HEK293 (cell line): ENCODE measurements at regions not wholly inside any gene's neighbourhood (a gene's known extent, or its start where the extent isn't known, plus 50 kb on each side); places are given as distances from the start of the nearest gene placed in this dataset.

Experiments used
- CTCF ChIA-PET: fragments of 350-600 bp; formaldehyde crosslinking; extraction: SDS; loops from one replicate; lab custom pipeline; 2021; ENCODE audit warnings: antibody characterized with exemption; lab: Yijun Ruan, JAX
- POLR2A ChIA-PET: fragments of 300-600 bp; formaldehyde crosslinking; extraction: SDS; loops from one replicate; lab custom pipeline; 2020; ENCODE audit warnings: antibody characterized with exemption, inconsistent platforms; lab: Yijun Ruan, JAX
- H3K27ac ChIP-seq: fragments of 200-500 bp; sonication (Bioruptor generic); 2 replicates; pipeline ENCODE4 v1.5.1; 2014; ENCODE audit warnings: low read depth, low read length, control low read depth, inconsistent platforms; ENCODE audit errors: extremely low read depth
- H3K36me3 ChIP-seq, 2 experiments: fragments of 200-500 bp in 1 of 2; sonication (Bioruptor generic) in 1 of 2; 1 replicate in 1 of 2; 2 replicates in 1 of 2; pipeline ENCODE4 v1.5.1; 2014 to 2017; ENCODE audit warnings: inconsistent platforms in 2 of 2, low read length in 2 of 2; ENCODE audit not compliant: control insufficient read depth in 2 of 2, insufficient read depth in 1 of 2
- H3K4me1 ChIP-seq: fragments of 200-500 bp; sonication (Bioruptor generic); 2 replicates; pipeline ENCODE4 v1.5.1; 2014; ENCODE audit warnings: mild to moderate bottlenecking, low read length, inconsistent platforms; ENCODE audit not compliant: control insufficient read depth, insufficient read depth
- H3K4me3 ChIP-seq: 2 replicates; pipeline ENCODE4 v1.5.1; 2011; ENCODE audit warnings: low read depth, mild to moderate bottlenecking, control low read depth, low read length, moderate library complexity
- H3K9me3 ChIP-seq: fragments of 200-500 bp; sonication (Bioruptor generic); 2 replicates; pipeline ENCODE4 v1.5.1; 2014; ENCODE audit warnings: low read depth, low read length, inconsistent platforms; ENCODE audit not compliant: control insufficient read depth, insufficient read depth
- GLI4 ChIP-seq: fragments of 450-650 bp; formaldehyde crosslinking; IDR thresholded peaks from 2 replicates; pipeline ENCODE4 v1.5.1; 2016; ENCODE audit warnings: missing biosample characterization, missing genetic modification characterization
- HOXA7 ChIP-seq: sonication (generic); formaldehyde crosslinking; IDR thresholded peaks from 2 replicates; pipeline ENCODE4 v1.8.1; 2022; ENCODE audit warnings: missing genetic modification reagents, borderline replicate concordance
- KLF7 ChIP-seq: fragments of 450-650 bp; formaldehyde crosslinking; IDR thresholded peaks from 2 replicates; pipeline ENCODE4 v1.5.1; 2016; ENCODE audit warnings: missing biosample characterization, missing genetic modification characterization, borderline replicate concordance
- MYNN ChIP-seq: fragments of 450-650 bp; formaldehyde crosslinking; IDR thresholded peaks from 2 replicates; pipeline ENCODE4 v1.5.1; 2016; ENCODE audit warnings: missing biosample characterization, missing genetic modification characterization, borderline replicate concordance
- PRDM10 ChIP-seq: fragments of 450-650 bp; formaldehyde crosslinking; IDR thresholded peaks from 2 replicates; pipeline ENCODE4 v1.5.1; 2016; ENCODE audit warnings: missing biosample characterization, missing genetic modification characterization
- SCRT1 ChIP-seq: fragments of 450-650 bp; formaldehyde crosslinking; IDR thresholded peaks from 2 replicates; pipeline ENCODE4 v1.5.1; 2016; ENCODE audit warnings: missing biosample characterization, missing genetic modification characterization, borderline replicate concordance
- ZBTB26 ChIP-seq: fragments of 450-650 bp; formaldehyde crosslinking; optimal IDR thresholded peaks from 2 replicates; pipeline ENCODE3; 2016; ENCODE audit warnings: missing biosample characterization, mild to moderate bottlenecking, missing genetic modification characterization
- ZBTB44 ChIP-seq: fragments of 450-650 bp; IDR thresholded peaks from 2 replicates; pipeline ENCODE4 v1.5.1; 2018; ENCODE audit warnings: missing biosample characterization, mild to moderate bottlenecking, missing genetic modification characterization
- ZNF112 ChIP-seq: fragments of 450-650 bp; formaldehyde crosslinking; IDR thresholded peaks from 2 replicates; pipeline ENCODE4 v1.5.0; 2017; ENCODE audit warnings: missing biosample characterization, missing genetic modification characterization
- ZNF174 ChIP-seq: fragments of 450-650 bp; formaldehyde crosslinking; IDR thresholded peaks from 2 replicates; pipeline ENCODE4 v1.5.0; 2017; ENCODE audit warnings: missing biosample characterization, mild to moderate bottlenecking, missing genetic modification characterization
- ZNF202 ChIP-seq: fragments of 450-650 bp; formaldehyde crosslinking; IDR thresholded peaks from 2 replicates; pipeline ENCODE4 v1.5.1; 2016; ENCODE audit warnings: missing biosample characterization, missing genetic modification characterization, borderline replicate concordance
- ZNF223 ChIP-seq: fragments of 450-650 bp; formaldehyde crosslinking; IDR thresholded peaks from 2 replicates; pipeline ENCODE4 v1.5.1; 2016; ENCODE audit warnings: missing biosample characterization, missing genetic modification characterization
- ZNF248 ChIP-seq: fragments of 450-650 bp; formaldehyde crosslinking; IDR thresholded peaks from 2 replicates; pipeline ENCODE4 v1.5.1; 2017; ENCODE audit warnings: missing biosample characterization, missing genetic modification characterization
- ZNF266 ChIP-seq: fragments of 450-650 bp; formaldehyde crosslinking; IDR thresholded peaks from 2 replicates; pipeline ENCODE4 v1.5.1; 2016; ENCODE audit warnings: missing biosample characterization, missing genetic modification characterization, low read depth
- ZNF350 ChIP-seq: fragments of 450-650 bp; formaldehyde crosslinking; IDR thresholded peaks from 2 replicates; pipeline ENCODE4 v1.5.0; 2017; ENCODE audit warnings: missing biosample characterization, mild to moderate bottlenecking, missing genetic modification characterization
- ZNF677 ChIP-seq: fragments of 450-650 bp; IDR thresholded peaks from 2 replicates; pipeline ENCODE4 v1.5.0; 2018; ENCODE audit warnings: missing biosample characterization, mild to moderate bottlenecking, missing genetic modification characterization, moderate library complexity
- ZNF707 ChIP-seq: fragments of 450-650 bp; formaldehyde crosslinking; IDR thresholded peaks from 2 replicates; pipeline ENCODE4 v1.5.1; 2016; ENCODE audit warnings: missing biosample characterization, missing genetic modification characterization
- ZSCAN16 ChIP-seq: fragments of 450-650 bp; formaldehyde crosslinking; IDR thresholded peaks from 2 replicates; pipeline ENCODE4 v1.5.1; 2016; ENCODE audit warnings: missing biosample characterization, missing genetic modification characterization
- ZSCAN18 ChIP-seq: fragments of 450-650 bp; formaldehyde crosslinking; IDR thresholded peaks from 2 replicates; pipeline ENCODE4 v1.5.1; 2016; ENCODE audit warnings: missing biosample characterization, missing genetic modification characterization
- TF ChIP-seq, protein P1 (sequence below): fragments of 450-650 bp; formaldehyde crosslinking; IDR thresholded peaks from 2 replicates; pipeline ENCODE4 v1.5.1; 2016; ENCODE audit warnings: missing biosample characterization, missing genetic modification characterization

DNA sequence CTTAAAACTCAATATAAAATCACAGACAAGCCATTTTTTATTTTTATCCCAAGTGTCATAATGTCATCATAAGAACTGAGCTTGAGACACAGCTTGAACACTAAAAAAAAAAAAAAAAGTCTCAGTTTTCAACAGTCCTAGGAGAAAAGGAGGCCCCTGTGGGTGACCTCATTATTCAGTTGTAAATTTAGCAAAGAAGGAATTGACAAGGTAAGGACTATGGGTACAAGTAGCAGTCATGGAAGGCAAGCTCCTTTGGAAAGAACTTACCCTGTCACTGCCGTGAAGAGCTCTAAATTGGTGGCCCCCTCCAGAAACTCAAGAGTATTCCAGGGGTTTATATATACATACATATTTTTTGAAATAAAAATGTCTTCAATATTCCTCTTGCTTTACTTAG, 864.4 kb upstream of the KCND2 start (continued):
- TF ChIP-seq KLF7 (tag by site-specific recombination) (no peak), GLI4 (tag by site-specific recombination) (no peak)

DNA sequence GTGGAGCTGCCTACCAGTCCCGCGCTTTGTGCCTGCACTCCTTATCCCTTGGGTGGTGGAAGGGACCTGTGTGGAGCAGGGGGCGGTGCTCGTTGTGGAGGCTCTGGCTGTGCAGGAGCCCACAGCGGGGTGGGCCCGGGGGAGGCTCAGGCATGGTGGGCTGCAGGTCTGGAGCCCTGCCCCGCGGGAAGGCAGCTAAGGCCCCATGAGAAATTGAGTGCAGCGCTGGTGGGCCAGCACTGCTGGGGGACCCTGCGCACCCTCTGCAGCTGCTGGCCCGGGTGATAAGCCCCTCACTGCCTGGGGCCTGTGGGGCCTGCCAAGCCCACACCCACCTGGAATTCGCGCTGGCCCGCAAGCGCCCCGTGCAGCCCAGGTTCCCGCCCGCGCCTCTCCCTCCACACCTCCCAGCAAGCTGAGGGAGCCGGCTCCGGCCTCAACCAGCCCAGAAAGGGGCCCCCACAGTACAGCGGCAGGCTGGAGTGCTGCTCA, 859.6 kb upstream of the KCND2 start:
- Histone ChIP-seq H3K4me1 (no peaks in the 10 kb centered on the region), H3K36me3 (no peaks in the 10 kb centered on the region), H3K9me3 (no peaks in the 10 kb centered on the region), H3K4me3 (no peak overlapping the region), H3K27ac (no peak overlapping the region)
- TF ChIP-seq ZBTB26 (tag by site-specific recombination), result no peak
- no peak for TF ChIP-seq PRDM10 (tag by site-specific recombination)
- no peak for TF ChIP-seq ZSCAN16 (tag by site-specific recombination)
- TF ChIP-seq MYNN (tag by site-specific recombination), result no peak
- no peak for TF ChIP-seq ZBTB44 (tag by site-specific recombination)
- no peak for TF ChIP-seq ZNF202
- TF ChIP-seq ZNF350 (tag by site-specific recombination), result no peak
- no peak for TF ChIP-seq SCRT1
- no peak for TF ChIP-seq ZSCAN18 (tag by site-specific recombination)
- TF ChIP-seq ZNF707 (tag by site-specific recombination), result no peak
- TF ChIP-seq ZNF112 (tag by site-specific recombination), result no peak
- no peak for TF ChIP-seq ZNF266 (tag by site-specific recombination)
- TF ChIP-seq ZNF174 (tag by site-specific recombination), result no peak
- no peak for TF ChIP-seq ZNF248 (tag by site-specific recombination)
- TF ChIP-seq, protein P1, sequence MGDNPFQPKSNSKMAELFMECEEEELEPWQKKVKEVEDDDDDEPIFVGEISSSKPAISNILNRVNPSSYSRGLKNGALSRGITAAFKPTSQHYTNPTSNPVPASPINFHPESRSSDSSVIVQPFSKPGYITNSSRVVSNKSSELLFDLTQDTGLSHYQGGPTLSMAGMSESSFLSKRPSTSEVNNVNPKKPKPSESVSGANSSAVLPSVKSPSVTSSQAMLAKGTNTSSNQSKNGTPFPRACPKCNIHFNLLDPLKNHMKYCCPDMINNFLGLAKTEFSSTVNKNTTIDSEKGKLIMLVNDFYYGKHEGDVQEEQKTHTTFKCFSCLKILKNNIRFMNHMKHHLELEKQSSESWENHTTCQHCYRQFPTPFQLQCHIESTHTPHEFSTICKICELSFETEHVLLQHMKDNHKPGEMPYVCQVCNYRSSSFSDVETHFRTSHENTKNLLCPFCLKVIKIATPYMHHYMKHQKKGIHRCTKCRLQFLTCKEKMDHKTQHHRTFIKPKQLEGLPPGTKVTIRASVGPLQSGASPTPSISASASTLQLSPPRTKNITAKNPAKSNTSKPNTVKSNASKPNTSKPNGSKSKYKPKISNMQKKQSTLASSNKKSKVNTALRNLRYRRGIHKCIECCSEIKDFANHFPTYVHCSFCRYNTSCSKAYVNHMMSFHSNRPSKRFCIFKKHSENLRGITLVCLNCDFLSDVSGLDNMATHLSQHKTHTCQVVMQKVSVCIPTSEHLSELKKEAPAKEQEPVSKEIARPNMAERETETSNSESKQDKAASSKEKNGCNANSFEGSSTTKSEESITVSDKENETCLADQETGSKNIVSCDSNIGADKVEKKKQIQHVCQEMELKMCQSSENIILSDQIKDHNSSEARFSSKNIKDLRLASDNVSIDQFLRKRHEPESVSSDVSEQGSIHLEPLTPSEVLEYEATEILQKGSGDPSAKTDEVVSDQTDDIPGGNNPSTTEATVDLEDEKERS (tag by site-specific recombination), result no peak
- no peak for TF ChIP-seq ZNF223 (tag by site-specific recombination)
- TF ChIP-seq HOXA7 (CRISPR knock-in tag), result no peak
- no peak for TF ChIP-seq ZNF677 (tag by site-specific recombination)
- ChIA-PET CTCF (no interaction called here), POLR2A (no interaction called here)
